HG03439 (cell line): ENCODE measurements at regions not wholly inside any gene's neighbourhood (a gene's known extent, or its start where the extent isn't known, plus 50 kb on each side); places are given as distances from the start of the nearest gene placed in this dataset.
"Not testable (repeated sequence)": the region's sequence is repeated elsewhere in the genome, so short reads cannot be mapped to it uniquely, and the experiment has no call there.

Source experiments
- ATAC-seq: cut with Tn5 transposase; IDR thresholded peaks from one replicate; pipeline ENCODE4 v1.9.1; 2021; ENCODE audit warnings: mild to moderate bottlenecking, moderate library complexity; ENCODE audit not compliant: unreplicated experiment

GRCh38 chr5:29239606-29240005 is 1953.9 kb upstream of the CDH6 start:
- ATAC-seq, result no peak

GRCh38 chr5:29238115-29238514 is 1955.4 kb upstream of the CDH6 start:
- ATAC-seq, result no peak

GRCh38 chr5:29231154-29231553 is 1962.3 kb upstream of the CDH6 start:
- no peak for ATAC-seq

GRCh38 chr5:29230591-29230990 is 1962.9 kb upstream of the CDH6 start:
- no peak for ATAC-seq

- no peak for ATAC-seq
Measured at GRCh38 chr5:29229461-29229860, 1964.0 kb upstream of the CDH6 start.

- ATAC-seq, result no peak
Measured at GRCh38 chr5:29218138-29218537, 1975.3 kb upstream of the CDH6 start.

GRCh38 chr5:29214839-29215238 is 1978.6 kb upstream of the CDH6 start:
- ATAC-seq, result no peak

GRCh38 chr5:29213475-29213874 is 1980.0 kb upstream of the CDH6 start:
- ATAC-seq, result no peak

GRCh38 chr5:29208024-29208423 is 1985.5 kb upstream of the CDH6 start:
- no peak for ATAC-seq

- no peak for ATAC-seq
Measured at GRCh38 chr5:29203049-29203448, 1990.4 kb upstream of the CDH6 start.

GRCh38 chr5:29197631-29198454 is 1995.6 kb upstream of the CDH6 start:
- no peak for ATAC-seq

GRCh38 chr5:29193972-29194371 is 1999.5 kb upstream of the CDH6 start:
- no peak for ATAC-seq

- ATAC-seq, result not testable (repeated sequence)
Measured at GRCh38 chr5:29191269-29192048, 2002.0 kb upstream of the CDH6 start.

- ATAC-seq, result not testable (repeated sequence)
Measured at GRCh38 chr5:29190398-29190797, 2003.1 kb upstream of the CDH6 start.

- not testable (repeated sequence) for ATAC-seq
Measured at GRCh38 chr5:29186380-29186779, 2007.1 kb upstream of the CDH6 start.

GRCh38 chr5:29185558-29185957 is 2007.9 kb upstream of the CDH6 start:
- no peak for ATAC-seq

- ATAC-seq, result no peak
Measured at GRCh38 chr5:29175774-29176173, 2017.7 kb upstream of the CDH6 start.

GRCh38 chr5:29170599-29170998 is 2022.9 kb upstream of the CDH6 start:
- ATAC-seq, result no peak

- no peak for ATAC-seq
Measured at GRCh38 chr5:29169886-29170285, 2023.6 kb upstream of the CDH6 start.

GRCh38 chr5:29162297-29162696 is 2031.2 kb upstream of the CDH6 start:
- no peak for ATAC-seq

- no peak for ATAC-seq
Measured at GRCh38 chr5:29161399-29162291, 2031.8 kb upstream of the CDH6 start.
